GM10266 (cell line): ENCODE measurements at regions not wholly inside any gene's neighbourhood (a gene's known extent, or its start where the extent isn't known, plus 50 kb on each side); places are given as distances from the start of the nearest gene placed in this dataset.

Experiments
- DNase-seq: peaks from one replicate; pipeline ENCODE4 v3.0.0; 2012; ENCODE audit errors: extremely low spot score
- TF ChIP-seq, protein P1 (sequence below): IDR thresholded peaks from 2 replicates; pipeline ENCODE4 v1.5.1; 2012; ENCODE audit warnings: mild to moderate bottlenecking, low read depth; ENCODE audit not compliant: control insufficient read depth, insufficient read depth; ENCODE audit errors: missing control alignments

DNA sequence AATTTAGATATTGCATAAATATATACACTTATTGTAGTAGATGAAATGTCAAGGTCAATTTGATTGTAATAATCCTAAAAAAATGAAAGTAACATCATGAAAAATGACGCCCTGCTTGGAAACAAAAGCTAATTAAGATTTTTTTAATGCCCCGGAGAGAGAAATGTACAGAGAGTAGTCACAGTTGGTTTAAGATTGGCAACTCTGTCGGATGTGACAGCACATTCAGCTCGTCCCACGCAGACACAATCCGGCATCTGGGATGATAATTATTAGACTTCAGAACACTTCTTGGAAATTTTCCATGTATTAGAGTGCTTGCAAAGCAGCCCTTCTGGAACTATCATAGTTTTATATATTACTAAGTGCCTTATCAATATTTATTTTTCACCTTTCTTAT, 478.0 kb downstream of the PDHA2 start:
- no peak for DNase-seq
- TF ChIP-seq, protein P1, sequence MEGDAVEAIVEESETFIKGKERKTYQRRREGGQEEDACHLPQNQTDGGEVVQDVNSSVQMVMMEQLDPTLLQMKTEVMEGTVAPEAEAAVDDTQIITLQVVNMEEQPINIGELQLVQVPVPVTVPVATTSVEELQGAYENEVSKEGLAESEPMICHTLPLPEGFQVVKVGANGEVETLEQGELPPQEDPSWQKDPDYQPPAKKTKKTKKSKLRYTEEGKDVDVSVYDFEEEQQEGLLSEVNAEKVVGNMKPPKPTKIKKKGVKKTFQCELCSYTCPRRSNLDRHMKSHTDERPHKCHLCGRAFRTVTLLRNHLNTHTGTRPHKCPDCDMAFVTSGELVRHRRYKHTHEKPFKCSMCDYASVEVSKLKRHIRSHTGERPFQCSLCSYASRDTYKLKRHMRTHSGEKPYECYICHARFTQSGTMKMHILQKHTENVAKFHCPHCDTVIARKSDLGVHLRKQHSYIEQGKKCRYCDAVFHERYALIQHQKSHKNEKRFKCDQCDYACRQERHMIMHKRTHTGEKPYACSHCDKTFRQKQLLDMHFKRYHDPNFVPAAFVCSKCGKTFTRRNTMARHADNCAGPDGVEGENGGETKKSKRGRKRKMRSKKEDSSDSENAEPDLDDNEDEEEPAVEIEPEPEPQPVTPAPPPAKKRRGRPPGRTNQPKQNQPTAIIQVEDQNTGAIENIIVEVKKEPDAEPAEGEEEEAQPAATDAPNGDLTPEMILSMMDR = no peak

DNA sequence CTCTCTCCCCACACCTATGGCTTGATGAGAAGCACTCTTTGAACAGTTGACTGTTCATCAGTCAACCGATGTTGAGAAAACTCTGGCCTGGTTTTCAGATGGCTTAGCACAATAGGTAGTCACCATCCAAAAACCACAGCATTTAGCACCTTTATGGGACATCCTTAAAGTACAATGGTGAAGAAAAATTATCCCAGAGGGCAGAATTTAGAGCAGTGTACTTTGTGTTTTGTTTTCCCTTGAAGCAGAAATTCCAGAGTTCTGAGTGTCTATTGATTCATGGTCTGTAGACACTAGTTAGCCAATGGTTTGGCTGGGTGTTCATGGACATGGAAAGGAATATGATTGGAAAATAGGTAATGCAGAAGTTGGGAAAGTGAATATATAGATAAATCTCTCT, 487.0 kb downstream of the PDHA2 start:
- DNase-seq = no peak
- TF ChIP-seq, protein P1 = no peak

DNA sequence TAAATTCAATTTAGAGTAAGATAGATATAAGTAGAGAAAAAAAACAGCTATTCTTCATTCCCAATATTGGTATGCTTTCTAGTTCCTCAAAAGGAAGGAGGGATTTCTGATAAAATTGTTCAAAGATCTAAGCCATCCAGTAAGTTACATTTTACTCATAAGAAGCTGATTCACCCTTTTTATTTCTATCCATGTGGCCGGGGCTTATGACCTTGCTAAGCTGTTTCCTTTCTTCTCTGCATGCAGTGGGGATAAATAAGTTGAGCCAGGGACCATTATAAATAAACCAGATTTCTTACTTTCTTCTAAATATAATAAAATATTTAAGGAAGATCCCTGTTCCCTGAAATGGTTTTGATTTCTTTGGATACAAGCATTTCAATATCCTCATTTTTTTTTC, 502.3 kb downstream of the PDHA2 start:
- TF ChIP-seq, protein P1 = no peak
- DNase-seq = no peak

DNA sequence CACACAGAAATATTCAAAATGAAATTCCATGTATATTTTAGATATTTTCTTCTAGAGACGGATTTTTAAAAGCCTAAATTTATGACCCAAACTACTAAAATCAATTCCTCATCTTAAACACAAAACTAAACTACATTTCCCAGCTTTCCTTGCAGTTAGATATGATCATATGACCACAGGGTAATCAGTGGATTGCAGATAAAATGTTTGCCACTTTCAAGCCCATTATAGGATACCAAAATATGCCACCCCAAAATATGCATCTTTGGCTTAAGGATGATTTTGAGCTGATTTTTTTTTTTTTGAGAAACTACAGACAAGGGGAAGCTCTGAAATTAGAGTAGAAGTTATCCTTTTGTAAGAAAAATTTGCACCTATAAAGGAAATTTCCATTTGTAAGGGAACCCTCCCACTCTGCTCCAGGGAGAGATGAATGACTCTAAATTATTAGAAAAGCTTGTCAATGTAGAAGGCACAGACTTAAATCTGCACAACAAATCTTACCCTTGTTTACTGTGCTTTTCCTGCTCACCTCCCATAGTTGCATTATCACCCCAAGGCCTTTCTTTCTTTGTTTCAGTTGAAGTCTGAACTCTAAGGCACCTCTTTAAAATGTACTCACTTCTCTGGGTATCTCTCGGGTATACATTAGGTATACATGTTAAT, 503.0 kb downstream of the PDHA2 start:
- TF ChIP-seq, protein P1 = no peak

DNA sequence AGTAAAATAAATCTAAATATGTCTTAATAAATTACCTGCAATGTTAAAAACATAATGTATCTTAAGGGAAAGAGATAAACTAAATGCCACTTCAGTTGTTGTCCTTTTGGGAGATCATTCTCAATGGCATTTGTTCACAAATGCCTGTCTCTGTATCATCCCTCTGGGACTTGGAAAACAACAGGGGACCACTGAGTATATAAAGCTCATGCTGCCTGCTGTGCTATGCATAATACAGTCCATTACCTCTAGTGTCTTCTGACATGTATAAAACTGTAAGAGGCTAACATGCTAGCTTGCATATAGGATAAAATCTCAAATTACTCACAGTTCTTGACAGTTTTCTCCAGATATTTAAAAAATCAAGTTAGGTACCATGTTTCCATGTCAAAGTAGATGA, 503.9 kb downstream of the PDHA2 start:
- DNase-seq = no peak
- TF ChIP-seq, protein P1 = no peak

More for the DNA sequence above, 503.0 kb downstream of the PDHA2 start:
- no peak for DNase-seq

DNA sequence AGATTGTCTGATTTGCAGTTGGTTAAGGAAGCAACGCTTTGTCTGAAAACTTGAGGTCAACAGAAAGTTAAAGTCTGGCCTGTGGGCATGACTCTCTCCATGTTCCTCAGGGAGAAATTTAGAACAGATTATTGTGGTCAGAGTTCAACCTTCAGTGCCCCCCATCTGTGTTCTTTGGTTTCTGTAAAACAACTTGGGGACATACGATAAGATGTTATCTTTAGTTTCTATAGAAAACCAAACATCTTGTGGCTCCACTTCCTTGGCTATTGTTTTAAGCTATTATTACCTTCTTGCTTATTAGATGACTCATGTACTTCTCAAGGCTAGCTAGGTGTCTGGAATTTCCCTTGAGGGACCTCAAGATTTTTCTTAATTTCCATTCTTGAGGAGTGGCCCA, 507.7 kb downstream of the PDHA2 start:
- TF ChIP-seq, protein P1 = no peak
- DNase-seq = no peak

DNA sequence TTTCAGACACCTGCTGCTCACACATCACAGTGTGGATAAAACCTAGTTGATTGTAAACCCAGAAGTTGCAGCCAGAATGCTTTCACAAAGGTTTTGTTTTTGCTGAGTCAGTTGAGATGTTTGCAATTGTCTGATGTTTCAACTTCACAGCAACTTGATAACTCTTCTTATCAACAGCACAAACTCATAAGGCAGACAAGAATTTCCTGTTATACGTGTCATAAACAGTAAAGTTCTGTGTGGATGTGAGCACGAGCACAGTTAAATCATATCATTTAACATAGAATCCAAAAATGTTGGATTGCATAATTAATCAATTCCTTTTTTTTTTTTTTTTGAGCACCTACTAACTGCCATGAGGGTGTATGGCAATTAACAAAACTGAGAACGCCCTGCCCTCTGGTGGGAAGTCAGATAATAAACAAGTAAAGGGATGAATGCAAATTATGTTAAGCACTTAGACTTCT, 512.2 kb downstream of the PDHA2 start:
- TF ChIP-seq, protein P1 = peak; percentile 32
- DNase-seq = no peak
